Mammary epithelial cell (primary cell): ENCODE measurements at regions not wholly inside any gene's neighbourhood (a gene's known extent, or its start where the extent isn't known, plus 50 kb on each side); places are given as distances from the start of the nearest gene placed in this dataset.

Experiments used
- CTCF ChIP-seq, 2 donors: IDR thresholded peaks in 1 of 2; conservative IDR thresholded peaks in 1 of 2; 2 replicates each; pipeline ENCODE4 v1.5.1; 2011 to 2012; ENCODE audit warnings: inconsistent platforms in 2 of 2, low read length in 2 of 2, mild to moderate bottlenecking in 2 of 2, control low read depth in 1 of 2, low read depth in 1 of 2; ENCODE audit not compliant: insufficient read depth in 1 of 2; ENCODE audit errors: extremely low read depth in 1 of 2
- EZH2 ChIP-seq: IDR thresholded peaks from 2 replicates; pipeline ENCODE4 v1.6.1; 2012; ENCODE audit warnings: low read length, inconsistent platforms, borderline replicate concordance

- no peak for TF ChIP-seq CTCF (conservative IDR thresholded peaks at IDR 0.05 in 1 of 2, IDR thresholded peaks at IDR 0.05 in 1 of 2; ENCODE audit: extremely low read depth in 1 of 2, insufficient read depth in 1 of 2, low read depth in 1 of 2, low read length in 2 of 2)
- no peak for TF ChIP-seq EZH2
Observed at GRCh38 chr6:101249470-101249869, 144.0 kb upstream of the GRIK2 start.
